ENCODE measurements at regions not wholly inside any gene's neighbourhood (a gene's known extent, or its start where the extent isn't known, plus 50 kb on each side); places are given as distances from the start of the nearest gene placed in this dataset.

DNA sequence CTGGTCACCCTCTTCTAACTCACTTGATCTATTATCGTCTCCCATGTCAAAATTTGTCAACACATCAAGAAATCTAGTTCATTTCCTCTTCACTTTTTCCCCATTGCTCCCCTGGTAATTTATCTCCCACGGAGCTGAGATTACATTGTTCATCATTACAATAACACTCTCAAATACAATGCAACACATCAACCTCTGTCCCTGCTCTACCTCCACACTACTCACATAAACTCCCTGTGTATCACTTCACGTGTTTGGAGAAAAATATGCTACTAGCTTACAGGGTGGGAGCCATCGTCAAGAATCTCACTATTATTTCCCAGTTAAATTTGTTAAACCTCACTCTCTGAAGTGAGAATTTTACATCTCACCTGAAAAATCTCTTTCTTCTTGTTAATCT is 1006.4 kb downstream of the ARAP2 start:
- POLR2A ChIA-PET, result no interaction called here
- H3K4me1 Mint-ChIP-seq, result no peaks in the 10 kb centered on the region

DNA sequence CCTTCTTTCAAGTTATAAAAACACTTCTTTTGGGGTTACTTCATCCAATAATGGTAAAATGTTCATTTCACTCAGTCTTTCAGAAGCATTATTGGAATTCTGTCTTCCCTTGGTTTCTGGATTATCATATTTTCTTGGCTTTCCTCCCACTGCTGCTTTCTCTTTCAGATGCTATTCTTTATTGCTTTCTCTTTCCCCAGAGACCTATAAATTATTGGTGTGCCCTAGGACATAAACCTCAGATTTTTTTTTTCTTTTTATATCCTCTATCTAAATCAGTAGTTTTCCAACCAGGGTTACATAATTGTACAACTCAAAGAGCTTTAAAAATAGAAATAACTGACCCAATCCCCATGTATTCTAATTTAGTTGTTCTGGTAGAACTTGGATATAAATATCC is 1005.5 kb downstream of the ARAP2 start:
- intact Hi-C loops (cut with DNase I, micrococcal nuclease), result no loop called here
- Mint-ChIP-seq H3K4me3 (no peak overlapping the region), H3K27ac (no peak overlapping the region), H3K4me1 (no peaks in the 10 kb centered on the region), H3K9me3 (ENCODE audit: low read depth) (peaks cover 10% of the 10 kb centered on the region), H3K27me3 (no peaks in the 10 kb centered on the region), H3K36me3 (ENCODE audit: low read depth) (no peaks in the 10 kb centered on the region)
- ChIA-PET POLR2A (no interaction called here), CTCF (no interaction called here)
- DNase-seq, result no peak
- no peak for ATAC-seq

More for the DNA sequence above, 1006.4 kb downstream of the ARAP2 start:
- intact Hi-C loops (cut with DNase I, micrococcal nuclease), result no loop called here
- Mint-ChIP-seq H3K9me3 (ENCODE audit: low read depth) (peaks cover 10% of the 10 kb centered on the region), H3K36me3 (ENCODE audit: low read depth) (no peaks in the 10 kb centered on the region), H3K27ac (no peak overlapping the region), H3K4me3 (no peak overlapping the region), H3K27me3 (no peaks in the 10 kb centered on the region)
- ATAC-seq, result no peak
- CTCF ChIA-PET, result no interaction called here
- no peak for DNase-seq

DNA sequence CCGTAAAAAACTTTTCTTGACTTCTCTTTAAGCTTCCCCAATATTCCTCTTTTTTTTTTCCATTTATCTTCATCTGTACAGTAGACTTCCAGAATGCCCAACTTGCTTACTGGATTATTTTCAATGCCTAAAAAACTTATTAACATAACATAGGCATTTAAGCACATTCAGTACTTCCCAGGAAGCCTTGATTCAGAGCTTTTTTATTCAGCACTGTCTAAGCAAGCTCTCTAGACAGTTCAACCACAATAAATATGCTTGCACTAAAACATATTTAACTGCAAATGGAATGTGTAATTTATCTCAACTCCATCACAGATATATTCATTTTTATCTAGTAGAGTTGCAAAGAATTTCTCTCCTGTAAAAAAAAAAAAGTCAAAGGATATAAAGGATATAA is 997.8 kb downstream of the ARAP2 start:
- ChIA-PET CTCF (no interaction called here), POLR2A (no interaction called here)
- no peak for DNase-seq
- Mint-ChIP-seq H3K4me3 (no peak overlapping the region), H3K36me3 (ENCODE audit: low read depth) (no peaks in the 10 kb centered on the region), H3K27me3 (no peaks in the 10 kb centered on the region), H3K4me1 (no peaks in the 10 kb centered on the region), H3K9me3 (ENCODE audit: low read depth) (peaks cover 9% of the 10 kb centered on the region), H3K27ac (no peak overlapping the region)
- intact Hi-C loops (cut with DNase I, micrococcal nuclease), result no loop called here
- ATAC-seq, result no peak

DNA sequence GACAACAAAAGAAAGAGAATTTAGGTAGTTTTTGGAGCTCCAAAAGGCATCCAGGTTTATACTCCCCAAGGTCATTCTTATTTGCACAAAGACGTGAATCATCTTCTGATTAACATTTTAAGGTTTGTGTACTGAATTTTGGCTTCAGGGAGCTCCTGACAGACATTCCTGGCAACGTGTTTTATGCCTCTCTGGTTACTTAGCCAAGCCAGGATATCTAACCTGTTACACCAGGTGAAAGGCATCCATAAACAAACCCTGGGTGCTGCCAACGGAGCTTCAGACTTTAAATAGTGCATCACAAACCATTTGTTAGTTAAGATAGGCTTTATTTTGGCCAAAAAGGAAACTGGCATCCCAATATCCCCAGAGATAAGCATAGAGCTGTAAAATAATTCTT is 997.3 kb downstream of the ARAP2 start:
- H3K27ac Mint-ChIP-seq, result no peak overlapping the region
- CTCF ChIA-PET, result no interaction called here
- POLR2A ChIA-PET, result no interaction called here
- H3K4me3 Mint-ChIP-seq, result no peak overlapping the region
- no peaks in the 10 kb centered on the region for H3K4me1 Mint-ChIP-seq
- H3K27me3 Mint-ChIP-seq, result no peaks in the 10 kb centered on the region
- no peaks in the 10 kb centered on the region for H3K36me3 Mint-ChIP-seq (ENCODE audit: low read depth)
- no peak for DNase-seq
- peaks cover 8% of the 10 kb centered on the region for H3K9me3 Mint-ChIP-seq (ENCODE audit: low read depth)
- intact Hi-C loops (cut with DNase I, micrococcal nuclease), result no loop called here
- ATAC-seq, result no peak

DNA sequence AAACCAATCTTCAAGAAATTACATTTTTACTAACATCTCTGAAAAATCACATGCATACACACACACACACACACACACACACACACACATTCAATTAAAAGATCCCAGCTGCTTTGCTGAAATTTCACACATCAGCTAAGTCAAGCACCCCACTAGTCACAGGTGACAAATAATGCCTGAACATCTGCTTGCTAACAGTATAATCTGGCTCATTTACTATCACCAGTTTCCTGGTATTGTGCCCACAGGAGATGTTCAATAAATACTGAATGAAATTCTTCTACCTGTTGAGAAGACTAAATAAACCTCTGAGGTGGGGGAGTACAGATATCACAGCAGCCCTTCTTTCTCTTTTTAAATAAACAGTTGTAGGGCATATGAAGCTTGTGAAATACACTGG is 994.0 kb downstream of the ARAP2 start:
- intact Hi-C loops (cut with DNase I, micrococcal nuclease), result no loop called here
- ChIA-PET POLR2A (no interaction called here), CTCF (interaction anchor here (0.6 kb wide), 1 partner anchor 1732 kb away, joined by 3 read pairs; no protein-coding TSS in a partner anchor)
- Mint-ChIP-seq H3K4me1 (no peaks in the 10 kb centered on the region), H3K4me3 (no peak overlapping the region), H3K27ac (no peak overlapping the region), H3K27me3 (no peaks in the 10 kb centered on the region), H3K36me3 (ENCODE audit: low read depth) (no peaks in the 10 kb centered on the region), H3K9me3 (ENCODE audit: low read depth) (peaks cover 2% of the 10 kb centered on the region)
- ATAC-seq (no peak), DNase-seq (no peak)

DNA sequence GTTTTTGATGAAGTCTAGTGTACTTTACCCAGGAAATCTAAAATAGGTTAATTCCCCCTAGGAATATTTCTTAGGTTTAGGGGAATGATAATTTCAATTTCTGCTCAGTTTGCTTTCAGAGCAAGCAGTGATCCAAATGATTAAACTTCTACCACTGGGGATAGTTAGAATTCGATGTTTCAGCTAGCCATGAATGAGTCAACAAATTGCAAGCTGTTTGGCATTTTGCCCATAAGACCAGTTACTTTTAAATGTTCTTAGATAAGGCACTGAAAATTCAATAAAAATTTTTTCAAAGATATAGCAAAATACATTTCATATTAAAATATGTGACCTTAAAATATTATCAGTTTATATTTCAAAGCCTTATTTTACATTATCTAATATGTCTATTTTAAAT is 993.6 kb downstream of the ARAP2 start:
- DNase-seq (no peak), ATAC-seq (no peak)
- no peaks in the 10 kb centered on the region for H3K27me3 Mint-ChIP-seq
- intact Hi-C loops (cut with DNase I, micrococcal nuclease), result no loop called here
- H3K27ac Mint-ChIP-seq, result no peak overlapping the region
- POLR2A ChIA-PET, result no interaction called here
- no peak overlapping the region for H3K4me3 Mint-ChIP-seq
- H3K9me3 Mint-ChIP-seq (ENCODE audit: low read depth), result peaks cover 2% of the 10 kb centered on the region
- no peaks in the 10 kb centered on the region for H3K4me1 Mint-ChIP-seq
- CTCF ChIA-PET, result no interaction called here
- H3K36me3 Mint-ChIP-seq (ENCODE audit: low read depth), result no peaks in the 10 kb centered on the region

DNA sequence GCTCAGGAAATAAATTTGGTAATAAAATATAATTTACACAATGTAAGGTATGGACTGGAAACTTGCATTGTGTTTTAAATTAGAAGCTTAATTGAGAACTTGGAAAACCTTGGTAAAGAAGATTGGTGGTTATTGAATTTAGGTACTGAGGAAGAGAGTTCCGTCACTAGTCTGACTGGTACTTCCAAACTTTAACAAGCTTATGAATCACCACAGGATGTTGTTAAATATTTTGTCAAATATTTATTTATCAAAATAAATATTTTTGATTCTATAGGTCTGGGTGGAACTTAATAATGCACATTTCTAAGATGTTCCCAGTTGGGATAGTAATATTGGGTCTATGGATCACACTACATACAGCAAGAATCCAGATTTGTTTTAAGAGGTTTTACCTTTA is 992.2 kb downstream of the ARAP2 start:
- ChIA-PET POLR2A (no interaction called here), CTCF (no interaction called here)
- Mint-ChIP-seq H3K27ac (no peak overlapping the region), H3K4me3 (no peak overlapping the region), H3K36me3 (ENCODE audit: low read depth) (no peaks in the 10 kb centered on the region), H3K4me1 (no peaks in the 10 kb centered on the region), H3K9me3 (ENCODE audit: low read depth) (peaks cover 2% of the 10 kb centered on the region), H3K27me3 (no peaks in the 10 kb centered on the region)
- DNase-seq, result no peak
- ATAC-seq, result no peak
- intact Hi-C loops (cut with DNase I, micrococcal nuclease), result no loop called here

DNA sequence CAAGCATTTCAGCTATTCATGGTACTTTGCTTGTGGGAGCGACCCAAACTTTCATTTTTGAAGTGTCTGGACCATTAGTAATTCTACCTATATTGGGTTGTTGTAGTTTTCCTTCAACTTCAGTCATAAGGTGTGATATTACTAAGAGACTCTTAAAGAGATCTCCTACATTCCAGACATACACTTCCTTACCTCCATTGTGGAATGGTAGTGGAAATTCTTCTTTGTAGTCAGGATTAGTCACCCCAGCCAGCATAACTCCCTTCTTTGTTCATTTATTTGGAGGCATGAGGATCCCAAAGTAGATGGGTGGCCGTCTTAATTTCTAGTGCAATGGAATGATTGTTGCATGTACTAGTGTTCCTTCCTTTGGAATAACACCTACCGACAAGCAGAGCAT is 991.4 kb downstream of the ARAP2 start:
- ChIA-PET POLR2A (no interaction called here), CTCF (no interaction called here)
- Mint-ChIP-seq H3K4me3 (no peak overlapping the region), H3K27me3 (no peaks in the 10 kb centered on the region), H3K27ac (no peak overlapping the region), H3K36me3 (ENCODE audit: low read depth) (no peaks in the 10 kb centered on the region), H3K4me1 (no peaks in the 10 kb centered on the region), H3K9me3 (ENCODE audit: low read depth) (peaks cover 2% of the 10 kb centered on the region)
- intact Hi-C loops (cut with DNase I, micrococcal nuclease), result no loop called here
- ATAC-seq (no peak), DNase-seq (no peak)

DNA sequence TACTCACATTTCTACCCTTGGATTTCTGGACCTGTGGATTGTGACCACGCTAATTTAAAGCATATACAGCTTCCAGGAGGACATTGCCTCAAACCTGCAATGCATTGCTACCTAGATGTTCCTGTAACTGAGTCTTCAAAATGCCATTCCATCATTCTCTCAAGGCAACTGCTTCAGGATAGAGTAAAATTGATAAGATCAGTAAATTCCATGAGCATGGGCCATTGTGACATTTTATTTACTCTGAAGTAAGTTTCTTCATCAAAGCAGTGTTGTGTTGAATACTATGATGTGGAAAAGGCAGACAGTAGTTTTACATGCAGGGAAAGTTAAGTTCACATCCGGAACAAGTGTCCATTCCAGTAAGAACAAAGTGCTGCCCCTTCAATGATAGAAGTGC is 991.0 kb downstream of the ARAP2 start:
- Mint-ChIP-seq H3K9me3 (ENCODE audit: low read depth) (peaks cover 2% of the 10 kb centered on the region), H3K27ac (no peak overlapping the region), H3K4me1 (no peaks in the 10 kb centered on the region), H3K4me3 (no peak overlapping the region), H3K36me3 (ENCODE audit: low read depth) (no peaks in the 10 kb centered on the region), H3K27me3 (no peaks in the 10 kb centered on the region)
- CTCF ChIA-PET, result no interaction called here
- POLR2A ChIA-PET, result no interaction called here
- DNase-seq, result no peak
- intact Hi-C loops (cut with DNase I, micrococcal nuclease), result no loop called here
- ATAC-seq, result no peak

DNA sequence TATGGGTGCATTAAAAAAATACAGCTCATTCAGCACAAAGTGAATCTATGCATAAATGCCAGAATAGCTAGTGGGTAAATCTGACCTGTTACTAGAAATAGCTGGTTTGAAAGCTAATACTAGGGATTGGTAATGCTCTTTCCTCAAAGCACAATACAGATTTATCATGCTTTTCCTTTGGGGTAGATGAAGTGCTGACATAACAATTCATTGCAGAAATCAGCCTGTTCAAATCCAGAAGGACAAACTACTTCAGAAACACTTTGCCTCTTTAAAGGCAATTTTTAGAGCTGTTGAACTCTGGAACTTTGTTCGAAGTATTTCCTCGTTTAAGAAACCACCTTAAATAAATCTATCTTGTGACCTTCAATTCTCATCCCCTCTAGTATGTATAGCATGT is 957.9 kb downstream of the ARAP2 start:
- no peak for ATAC-seq
- no peak overlapping the region for H3K4me3 Mint-ChIP-seq
- intact Hi-C loops (cut with DNase I, micrococcal nuclease), result no loop called here

DNA sequence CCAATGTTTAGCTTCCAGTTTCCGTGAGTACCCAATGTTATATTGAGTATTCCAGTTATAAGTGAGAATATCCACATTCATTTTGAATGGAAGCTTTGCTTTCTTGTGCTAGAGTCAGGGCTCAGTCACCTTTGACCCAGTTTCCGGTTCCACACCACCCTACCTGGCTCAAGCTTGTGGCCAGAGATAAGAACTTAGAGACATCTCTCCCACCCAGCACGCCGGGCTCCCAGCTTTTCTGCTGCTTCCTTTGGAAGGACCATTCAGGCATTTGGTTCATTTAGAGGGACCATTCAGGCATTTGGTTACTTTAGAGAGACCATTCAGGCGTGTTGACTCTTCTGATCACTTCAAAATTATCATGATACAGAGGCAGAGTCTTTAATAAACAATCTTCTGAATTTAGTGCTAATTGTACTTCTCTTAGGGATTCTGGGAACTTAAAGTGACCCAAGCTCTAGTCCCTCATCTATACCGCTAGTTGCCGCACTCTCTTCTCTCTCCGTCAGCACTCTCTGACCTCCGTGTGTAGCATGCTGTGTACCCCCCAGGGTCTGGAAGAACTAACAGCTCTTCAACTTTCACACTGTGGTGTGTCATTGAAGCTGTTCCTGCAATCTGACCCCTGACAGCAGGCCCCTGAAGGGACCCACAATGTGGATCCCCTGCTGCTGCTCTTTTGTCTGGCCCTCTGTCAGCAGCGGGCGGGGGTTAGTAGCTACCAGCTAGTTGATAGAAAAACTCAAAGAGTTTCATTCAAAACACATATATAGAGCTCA is 943.1 kb downstream of the ARAP2 start:
- DNase-seq (no peak), ATAC-seq (no peak)
- intact Hi-C loops (cut with DNase I, micrococcal nuclease), result no loop called here
- H3K9me3 Mint-ChIP-seq (ENCODE audit: low read depth), result no peaks in the 10 kb centered on the region
- H3K4me1 Mint-ChIP-seq, result no peaks in the 10 kb centered on the region
- no peaks in the 10 kb centered on the region for H3K36me3 Mint-ChIP-seq (ENCODE audit: low read depth)
- no peaks in the 10 kb centered on the region for H3K27me3 Mint-ChIP-seq
- no peak overlapping the region for H3K27ac Mint-ChIP-seq
- ChIA-PET POLR2A (no interaction called here), CTCF (interaction anchor here (0.6 kb wide), 1 partner anchor 44 kb away, joined by 3 read pairs; no protein-coding TSS in a partner anchor)
- H3K4me3 Mint-ChIP-seq, result no peak overlapping the region

More for the DNA sequence above, 957.9 kb downstream of the ARAP2 start:
- Mint-ChIP-seq H3K27me3 (no peaks in the 10 kb centered on the region), H3K36me3 (ENCODE audit: low read depth) (no peaks in the 10 kb centered on the region), H3K9me3 (ENCODE audit: low read depth) (peaks cover 7% of the 10 kb centered on the region), H3K4me1 (no peaks in the 10 kb centered on the region), H3K27ac (no peak overlapping the region)
- no peak for DNase-seq
- ChIA-PET CTCF (no interaction called here), POLR2A (no interaction called here)

DNA sequence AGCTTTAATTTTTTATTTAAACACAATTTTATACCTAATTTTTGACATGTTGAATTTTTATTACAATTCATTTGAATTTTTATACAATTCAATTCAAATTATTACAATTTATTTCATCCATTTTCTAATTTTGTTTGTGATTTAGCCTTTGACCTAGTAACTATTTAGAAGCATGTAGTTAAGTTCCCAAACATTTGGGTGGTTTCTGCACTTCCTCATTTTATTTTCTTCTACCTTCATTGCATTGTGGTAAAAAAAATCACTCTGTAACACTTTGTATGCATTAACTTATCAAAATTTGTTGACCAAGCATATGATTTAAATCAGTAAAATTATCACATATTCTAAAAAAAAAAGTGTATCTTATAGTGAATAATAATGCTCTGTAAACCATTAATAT is 928.9 kb downstream of the ARAP2 start:
- no peak for ATAC-seq
- no peak overlapping the region for H3K27ac Mint-ChIP-seq

More for the DNA sequence above, 928.9 kb downstream of the ARAP2 start:
- Mint-ChIP-seq H3K9me3 (ENCODE audit: low read depth) (peaks cover 3% of the 10 kb centered on the region), H3K27me3 (no peaks in the 10 kb centered on the region), H3K36me3 (ENCODE audit: low read depth) (no peaks in the 10 kb centered on the region), H3K4me1 (no peaks in the 10 kb centered on the region), H3K4me3 (no peak overlapping the region)
- ChIA-PET POLR2A (no interaction called here), CTCF (no interaction called here)
- no peak for DNase-seq
- intact Hi-C loops (cut with DNase I, micrococcal nuclease), result no loop called here
